ENCODE measurements at regions not wholly inside any gene's neighbourhood (a gene's known extent, or its start where the extent isn't known, plus 50 kb on each side); places are given as distances from the start of the nearest gene placed in this dataset.

DNA sequence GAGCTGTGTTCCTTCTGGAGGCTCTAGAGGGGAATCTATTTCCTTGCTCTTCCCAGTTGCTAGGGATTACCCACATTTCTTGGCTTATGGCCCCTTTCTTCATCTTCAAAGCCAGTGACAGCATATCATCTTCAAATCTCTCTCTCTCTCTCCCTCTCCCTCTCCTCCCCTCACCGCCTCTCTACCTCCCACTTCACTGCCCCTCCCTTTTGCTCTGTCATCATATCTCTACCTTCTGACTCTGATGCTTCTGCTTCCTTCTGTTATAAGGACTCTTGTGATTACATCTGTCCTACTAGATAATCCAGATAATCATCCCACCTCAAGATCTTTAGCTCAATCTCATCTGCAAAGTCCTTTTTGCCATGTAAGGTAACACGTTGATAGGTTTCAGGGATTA lies 93.1 kb upstream of the TEX13D start:
- no peak for TF ChIP-seq POLR2AphosphoS5 (IDR thresholded peaks at IDR 0.05; ENCODE audit: low read depth, low read length)
- TF ChIP-seq TCF7L2 (IDR thresholded peaks at IDR 0.05; ENCODE audit: low read depth, low read length), result no peak
